Stimulated activated CD4-positive, alpha-beta T cell treated with anti-CD3 and anti-CD28 coated beads, TNF-alpha, amount 100 ng/mL, for 1 hour (primary cell): ENCODE measurements at regions not wholly inside any gene's neighbourhood (a gene's known extent, or its start where the extent isn't known, plus 50 kb on each side); places are given as distances from the start of the nearest gene placed in this dataset.
A peak's percentile ranks its signal among the peaks of the same experiment; 100 is the strongest.
"Not testable (repeated sequence)": the region's sequence is repeated elsewhere in the genome, so short reads cannot be mapped to it uniquely, and the experiment has no call there.

Source experiments
- DNase-seq, 3 donors: peaks; one replicate each; pipeline ENCODE4 v3.0.0-alpha.2; 2020; ENCODE audit warnings: low read depth in 3 of 3, low spot score in 1 of 3

DNA sequence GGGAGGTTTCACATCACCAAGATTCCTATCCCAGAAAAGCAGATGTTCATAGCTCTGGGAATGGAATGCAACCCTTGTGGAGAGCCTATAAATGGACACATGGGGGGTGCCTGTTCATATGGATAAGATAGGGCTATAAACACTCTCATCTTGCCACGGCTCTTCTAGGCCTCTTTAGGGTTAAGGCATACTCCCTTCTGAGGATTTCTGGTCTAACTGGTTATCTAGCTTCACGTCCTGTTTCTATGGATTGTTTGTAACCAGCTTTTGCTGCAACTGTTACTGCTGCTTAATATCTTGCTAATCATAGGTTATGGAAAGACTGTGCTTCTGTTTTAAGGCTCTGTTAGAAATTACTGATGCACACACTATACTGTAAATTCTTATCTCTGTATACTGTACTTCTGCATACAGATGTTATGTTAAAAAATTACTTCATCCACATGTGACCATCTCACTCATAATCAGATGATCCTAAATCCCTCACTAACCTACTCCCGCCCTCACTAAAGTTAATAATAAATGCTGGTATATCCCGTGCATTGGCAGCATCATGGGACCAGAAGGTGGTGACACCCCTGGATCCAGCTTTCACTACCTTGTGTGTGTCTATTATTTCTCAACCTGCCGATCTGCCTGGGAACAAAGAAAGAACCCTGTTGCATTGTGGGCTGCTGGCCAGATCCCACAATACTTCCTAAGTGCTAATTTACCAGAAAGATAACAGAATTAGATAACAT lies 68.7 kb downstream of the PRKAB2 start:
- not testable (repeated sequence) for DNase-seq

DNA sequence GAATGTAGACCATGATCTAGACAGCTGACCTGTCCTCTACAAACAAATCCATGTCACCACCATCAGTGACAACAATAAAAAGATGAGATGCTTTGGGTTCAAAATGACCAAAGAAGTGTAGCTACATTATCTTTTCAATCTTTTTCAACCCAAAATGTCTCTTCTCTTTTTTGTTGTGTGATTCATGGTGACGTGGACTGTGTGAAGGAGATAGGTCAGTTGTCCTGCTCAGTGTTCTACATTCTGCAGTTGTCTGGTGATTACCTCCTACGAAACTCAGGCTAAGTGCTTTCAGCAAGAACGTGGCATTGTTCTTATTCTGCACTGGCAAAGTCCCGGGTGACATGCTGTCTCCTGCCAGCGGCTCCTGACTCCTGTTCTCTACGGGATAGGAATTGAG lies 73.1 kb downstream of the PRKAB2 start:
- DNase-seq: no peak

DNA sequence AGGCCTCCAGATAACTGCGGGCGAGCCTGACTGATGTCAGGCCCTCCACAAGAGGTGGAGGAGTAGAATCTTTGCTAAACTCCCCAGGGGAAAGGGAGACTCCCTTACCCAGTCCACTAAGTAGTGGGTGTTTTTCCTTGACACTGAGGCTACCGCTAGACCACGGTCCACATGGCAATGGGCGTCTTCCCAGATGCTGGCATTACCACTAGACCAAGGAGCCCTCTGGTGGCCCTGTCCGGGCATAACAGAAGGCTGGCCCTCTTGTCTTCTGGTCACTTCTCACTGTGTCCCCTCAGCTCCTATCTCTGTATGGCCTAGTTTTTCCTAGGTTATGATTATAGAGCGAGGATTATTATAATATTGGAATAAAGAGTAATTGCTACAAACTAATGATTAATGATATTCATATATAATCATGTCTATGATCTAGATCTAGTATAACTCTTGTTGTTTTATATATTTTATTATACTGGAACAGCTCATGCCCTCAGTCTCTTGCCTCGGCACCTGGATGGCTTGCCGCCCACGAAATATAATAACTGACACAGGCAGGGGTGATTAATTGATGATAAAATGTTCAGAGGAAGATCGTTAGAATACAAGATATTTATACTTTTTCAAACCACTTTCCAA lies 73.8 kb downstream of the PRKAB2 start:
- DNase-seq: not testable (repeated sequence)

DNA sequence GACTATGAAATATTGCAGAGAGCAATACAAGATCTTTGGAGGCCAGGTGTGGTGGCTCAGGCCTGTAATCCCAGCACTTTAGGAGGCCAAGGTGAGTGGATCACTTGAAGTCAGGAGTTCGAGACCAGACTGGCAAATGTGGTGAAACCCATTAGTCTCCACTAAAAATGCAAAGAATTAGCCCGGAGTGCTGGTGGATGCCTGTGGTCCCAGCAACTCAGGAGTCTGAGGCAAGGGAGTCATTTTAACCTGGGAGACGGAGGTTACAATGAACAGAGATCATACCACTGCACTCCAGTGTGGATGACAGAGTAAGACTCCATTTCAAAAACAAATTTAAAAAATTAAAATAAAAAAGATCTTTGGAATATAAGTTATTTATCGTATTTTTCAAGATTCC lies 76.6 kb downstream of the PRKAB2 start:
- DNase-seq: no peak

DNA sequence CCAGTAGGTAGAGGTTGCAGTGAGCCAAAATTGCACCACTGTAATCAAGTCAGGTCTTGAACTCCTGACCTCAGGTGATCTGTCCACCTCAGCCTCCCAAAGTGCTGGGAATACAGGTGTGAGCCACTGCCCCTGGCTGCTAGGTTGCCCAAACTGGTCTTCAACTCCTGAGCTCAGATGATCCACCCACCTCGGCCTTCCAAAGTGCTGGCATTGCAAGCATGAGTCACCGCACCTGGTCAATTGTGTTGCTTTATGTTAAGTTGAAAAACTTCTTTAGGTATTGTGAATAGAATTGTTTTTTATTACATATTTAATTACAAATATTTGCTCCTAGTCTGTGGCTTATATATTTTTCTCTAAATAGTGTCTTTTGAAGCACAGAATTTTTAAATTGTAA lies 80.5 kb downstream of the PRKAB2 start:
- DNase-seq: no peak

DNA sequence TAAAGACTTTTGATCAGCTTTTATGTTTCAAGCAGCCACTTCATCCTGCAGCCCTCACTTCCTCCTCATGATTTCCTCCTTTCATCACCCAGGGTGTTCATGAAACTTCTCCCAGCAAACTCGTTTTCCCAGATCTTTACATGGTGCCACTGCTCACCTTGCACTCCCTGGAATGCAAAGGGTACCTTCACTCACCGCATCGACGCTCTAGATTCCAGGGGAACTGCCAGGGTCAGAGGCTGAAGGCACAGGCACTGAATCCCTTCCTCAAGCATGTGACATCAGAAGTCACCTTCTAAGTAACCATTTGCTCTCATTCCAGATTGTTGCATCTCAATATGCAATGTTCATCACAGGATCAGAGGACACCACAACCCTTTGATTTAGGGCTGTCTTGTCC lies 82.8 kb downstream of the PRKAB2 start:
- no peak for DNase-seq

DNA sequence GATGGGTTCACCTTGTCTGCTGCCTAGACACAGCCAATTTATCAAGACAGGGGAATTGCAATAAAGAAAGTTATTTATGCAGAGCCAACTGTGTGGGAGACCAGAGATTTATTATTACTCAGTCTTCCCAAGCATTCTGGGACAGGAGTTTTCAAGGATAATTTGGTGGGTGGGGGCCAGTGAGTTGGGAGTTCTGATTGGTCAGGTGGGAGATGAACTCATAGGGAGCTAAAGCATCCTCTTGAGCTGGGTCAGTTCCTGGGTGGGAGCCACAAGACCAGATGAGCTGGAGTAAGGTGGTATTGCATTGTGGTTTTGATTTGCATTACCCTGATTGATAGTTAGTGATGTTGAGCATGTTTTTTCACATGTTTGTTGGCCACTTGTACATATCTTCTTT lies 86.1 kb downstream of the PRKAB2 start:
- no peak for DNase-seq

DNA sequence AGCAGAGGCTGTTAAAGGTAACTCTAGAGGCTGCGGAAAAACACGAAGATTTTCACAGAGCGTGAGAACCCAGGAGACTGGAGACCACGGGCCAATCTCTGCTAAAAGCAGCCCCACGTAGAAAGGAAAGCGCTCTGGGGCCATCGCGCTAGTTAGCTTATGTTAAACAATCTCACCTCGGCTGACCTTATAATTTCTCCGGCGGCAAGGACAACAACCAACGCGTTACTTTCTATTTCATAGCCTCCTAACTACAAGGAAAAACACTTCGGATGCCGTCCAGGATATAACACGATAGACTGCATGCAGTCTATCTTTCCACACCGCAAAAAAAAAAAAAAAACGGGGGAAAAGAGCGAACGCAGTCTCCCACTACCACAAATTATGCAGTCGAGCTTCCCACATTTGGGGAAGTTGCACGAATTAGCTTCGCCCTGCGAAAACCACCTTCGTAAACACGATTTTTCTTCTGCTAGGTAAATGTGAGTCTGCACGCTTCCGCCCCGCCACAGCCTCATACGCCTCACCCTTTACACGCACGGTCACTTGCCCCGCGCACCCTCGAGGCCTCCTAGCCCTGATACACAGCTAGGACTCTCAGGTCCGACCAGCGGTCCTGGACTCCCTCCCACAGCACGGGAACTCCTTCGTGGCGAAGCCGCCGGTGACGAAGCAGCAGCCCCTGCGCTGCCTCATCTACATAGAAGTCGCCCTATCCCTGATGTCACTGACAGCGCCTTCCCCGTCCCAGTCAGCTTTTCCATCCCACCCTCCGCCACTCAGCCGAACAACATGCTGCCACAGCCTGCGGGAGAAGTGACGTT lies 87.8 kb downstream of the PRKAB2 start:
- DNase-seq: peak; percentile 24 to 64 (median 47)

DNA sequence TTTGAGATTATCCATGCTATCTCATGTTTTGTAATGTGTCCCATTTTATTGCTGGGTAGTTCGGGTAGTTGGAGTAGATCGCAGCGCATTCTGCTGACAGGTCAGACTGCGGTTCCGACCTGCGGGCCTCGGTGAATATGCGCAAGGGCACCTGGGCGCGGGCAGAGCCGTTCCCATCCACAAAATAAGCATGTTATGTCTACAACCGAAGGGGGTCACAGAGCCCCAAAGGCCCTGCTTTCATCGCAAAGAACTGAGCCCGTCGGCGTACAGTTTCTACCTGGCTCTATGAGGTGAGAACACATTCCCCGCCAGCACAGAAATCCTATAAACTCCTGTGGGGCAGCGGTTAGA lies 88.4 kb downstream of the PRKAB2 start:
- DNase-seq: no peak

DNA sequence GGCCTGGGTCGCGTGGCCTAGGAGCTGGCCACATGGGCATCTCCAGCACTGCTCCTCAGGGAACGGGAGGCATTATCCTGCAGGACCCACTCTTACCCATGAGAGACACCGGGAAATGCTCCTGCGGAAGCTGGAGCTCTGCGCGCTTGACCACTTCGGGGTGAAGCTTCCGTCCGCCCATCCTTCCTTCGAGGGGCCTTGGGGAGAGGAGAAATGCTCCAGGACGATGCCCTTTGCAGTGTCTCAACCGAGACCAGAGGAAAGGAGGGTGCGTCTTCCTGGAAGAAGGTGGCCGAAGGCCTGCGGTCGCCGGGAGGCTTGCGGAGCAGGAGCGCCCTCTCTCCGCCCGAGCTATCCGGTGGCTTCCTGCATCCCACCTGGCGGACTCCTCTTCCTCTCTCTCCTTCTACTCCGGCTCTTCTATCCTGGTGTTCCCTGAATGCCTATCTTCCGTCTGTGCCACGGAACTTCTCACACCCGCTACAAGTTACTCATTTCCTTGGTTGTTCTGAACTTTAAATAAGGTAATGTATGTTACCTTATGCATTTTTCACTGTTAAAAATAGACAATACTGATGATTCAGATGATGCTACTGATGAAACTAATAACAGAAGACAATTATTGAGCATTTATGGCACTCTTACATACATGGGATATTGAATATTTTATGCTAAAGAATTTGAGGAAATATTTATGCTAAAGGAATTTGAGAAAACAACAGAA lies 91.4 kb downstream of the PRKAB2 start:
- DNase-seq: no peak

DNA sequence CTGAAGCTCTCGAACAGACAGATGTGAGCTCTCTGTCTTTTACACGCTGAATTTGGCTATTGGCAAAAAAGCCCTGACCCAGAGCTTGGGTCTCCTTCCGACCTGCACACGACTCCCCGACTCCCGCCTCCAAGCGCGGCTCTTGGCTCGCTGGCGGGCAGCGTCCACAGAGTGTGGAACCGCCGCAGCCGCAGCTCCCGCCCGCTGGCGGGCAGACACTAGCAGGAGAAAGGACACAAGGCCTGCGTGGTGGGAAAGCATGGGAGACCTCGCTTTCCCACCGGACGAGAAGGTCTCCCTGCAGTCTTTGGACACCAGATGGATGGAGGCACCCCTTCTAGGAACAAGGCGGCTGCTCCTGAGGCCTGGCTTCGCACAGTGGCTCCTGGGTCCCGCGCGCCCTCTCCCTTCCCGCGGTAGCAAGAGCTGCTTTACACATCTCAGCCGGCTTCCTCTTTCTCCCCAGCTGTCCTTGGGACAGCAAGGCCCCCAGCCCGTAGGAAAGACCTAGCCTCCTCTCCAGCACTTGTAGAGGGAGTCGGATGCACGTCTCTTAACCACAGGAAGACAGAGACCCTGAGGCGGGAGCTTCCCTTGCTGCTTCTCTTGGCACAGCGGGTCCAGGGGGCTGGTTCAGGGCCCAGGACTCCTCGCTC lies 92.1 kb downstream of the PRKAB2 start:
- DNase-seq: no peak

DNA sequence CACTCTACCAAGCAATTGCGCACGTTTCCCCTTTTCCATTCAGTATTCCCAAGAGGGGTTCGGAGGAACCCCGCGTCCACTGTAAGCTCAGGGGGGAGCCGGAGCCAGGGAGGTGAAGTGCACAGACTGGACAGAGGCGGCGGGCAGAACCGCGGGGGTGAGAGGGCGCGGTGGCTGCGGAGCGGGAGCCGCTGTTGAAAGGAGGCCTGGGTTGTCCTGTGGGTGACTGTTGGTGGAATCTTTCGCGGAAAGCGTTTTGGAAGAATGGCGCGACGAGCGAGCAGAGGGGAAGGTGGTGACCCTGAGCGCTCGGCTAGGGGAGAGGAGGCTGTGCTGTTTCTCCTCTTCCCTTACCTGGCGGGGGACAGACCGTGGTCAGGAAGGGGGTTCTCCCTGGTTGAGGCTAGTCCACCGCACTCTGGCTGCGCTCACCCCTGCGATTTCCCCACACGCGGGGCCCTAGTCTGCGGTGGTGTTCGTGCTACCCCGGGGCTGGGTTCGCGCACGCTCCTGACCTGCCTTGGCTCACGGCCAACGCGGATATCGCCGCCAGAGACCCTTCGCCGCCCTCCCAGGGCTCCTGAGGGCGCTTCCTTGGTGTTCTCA lies 92.8 kb downstream of the PRKAB2 start:
- DNase-seq: no peak

DNA sequence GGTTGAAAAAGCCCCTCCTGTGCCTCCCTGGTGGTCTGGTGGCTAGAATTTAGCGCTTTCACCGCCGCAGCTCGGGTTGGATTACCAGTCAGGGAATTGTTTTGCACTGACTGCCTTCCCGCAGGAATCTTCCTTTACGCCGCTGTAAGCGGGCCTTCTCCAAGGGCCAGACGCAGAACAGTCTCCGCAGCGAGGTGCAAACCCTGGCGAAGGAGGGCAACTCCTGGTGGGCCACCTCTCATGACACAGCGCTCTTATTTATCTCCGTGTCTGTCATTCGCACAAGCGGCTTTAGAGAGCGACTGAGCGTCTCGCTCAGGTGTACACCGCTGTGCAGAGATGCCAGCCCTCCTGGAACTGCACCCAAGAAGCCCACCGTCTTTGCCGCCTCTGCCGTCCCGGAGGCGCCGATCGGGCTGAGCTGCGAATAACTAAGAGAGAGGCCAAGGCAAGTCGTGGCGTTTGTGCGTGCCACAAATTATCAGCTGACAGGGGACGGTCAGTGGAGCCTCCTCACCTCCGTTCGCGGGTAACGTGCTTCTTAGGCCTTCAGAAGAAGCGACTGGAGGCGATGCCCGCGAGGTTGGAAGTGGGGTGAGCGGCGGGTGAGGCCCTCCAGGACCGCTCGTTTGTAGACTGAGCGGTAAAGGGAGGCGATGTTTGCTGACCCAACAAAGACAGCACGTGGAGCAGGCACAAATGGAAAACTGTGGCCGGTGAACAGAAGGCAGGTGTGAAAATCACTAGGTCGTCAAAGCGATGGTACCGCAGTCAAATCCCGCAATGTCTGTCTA lies 93.5 kb downstream of the PRKAB2 start:
- no peak for DNase-seq

DNA sequence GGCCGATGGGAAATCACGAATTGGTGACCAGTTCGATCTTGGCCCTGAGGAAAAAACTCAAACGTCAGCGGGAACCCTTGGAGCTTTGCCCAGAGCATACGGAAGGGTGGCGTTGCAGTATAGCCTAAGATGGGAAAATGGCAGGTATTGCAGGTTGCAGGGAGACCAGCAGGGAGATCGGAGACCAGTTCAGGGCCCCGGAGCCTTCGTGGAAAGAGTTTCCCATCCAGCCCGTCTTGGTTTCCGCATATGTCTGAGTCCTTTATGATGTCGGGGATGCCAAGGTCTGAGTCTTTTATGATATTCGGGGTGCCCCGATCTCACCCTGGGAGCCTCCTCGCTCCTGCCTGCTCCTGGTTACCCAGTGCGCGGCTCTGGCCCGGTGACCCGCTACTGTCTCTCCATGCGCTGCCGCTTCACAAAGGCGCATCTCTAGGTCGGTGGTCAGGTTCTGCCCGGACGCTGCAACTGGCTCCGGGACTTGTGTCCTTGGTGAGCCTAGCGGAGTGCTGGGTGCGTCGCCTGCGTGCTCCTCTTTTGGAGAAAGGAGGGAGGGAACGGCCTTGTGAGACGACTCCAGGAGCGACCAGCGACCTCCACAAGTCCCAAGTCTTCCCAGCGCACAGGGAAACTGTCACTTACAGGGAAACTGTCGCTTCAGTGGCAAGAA lies 94.2 kb downstream of the PRKAB2 start:
- no peak for DNase-seq

DNA sequence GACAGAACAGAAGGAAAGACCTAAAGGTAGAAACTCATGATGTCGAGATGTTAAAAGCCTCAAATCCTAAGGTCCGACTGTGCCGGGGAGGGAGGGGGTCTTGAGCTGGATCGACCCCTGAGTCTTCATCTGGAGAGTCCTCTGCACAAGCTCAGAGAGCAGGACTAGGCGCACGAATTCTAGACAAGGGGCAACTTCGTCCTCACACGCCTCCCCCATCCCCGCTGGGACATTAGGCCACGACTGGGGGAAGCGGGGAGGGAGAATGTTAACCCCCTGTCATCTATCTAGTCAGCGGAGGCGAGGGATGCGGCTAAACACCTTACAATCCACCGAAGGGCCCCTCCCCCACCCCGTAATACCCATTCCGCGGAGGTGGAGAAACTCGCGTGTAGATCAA lies 94.7 kb downstream of the PRKAB2 start:
- DNase-seq: no peak

DNA sequence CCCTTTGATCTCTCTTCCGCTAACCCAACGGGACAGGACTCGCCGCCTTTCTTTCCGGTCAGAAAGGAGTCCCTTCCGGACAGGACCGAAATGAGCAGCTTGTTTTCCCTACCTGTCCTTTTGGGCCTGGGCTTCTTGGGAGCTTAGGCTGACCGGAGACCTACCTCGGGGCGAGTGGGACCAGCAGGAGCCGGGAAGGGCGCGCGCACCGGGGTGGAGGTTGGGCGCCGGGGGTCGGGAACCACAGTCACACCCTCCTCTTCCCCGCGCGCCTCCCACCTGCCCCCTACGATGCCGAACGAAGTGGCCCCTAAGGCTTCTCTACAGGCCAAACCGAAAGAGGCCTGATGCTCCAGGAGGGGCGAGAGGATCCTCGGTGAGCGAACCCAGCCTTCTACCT lies 95.2 kb downstream of the PRKAB2 start:
- no peak for DNase-seq

DNA sequence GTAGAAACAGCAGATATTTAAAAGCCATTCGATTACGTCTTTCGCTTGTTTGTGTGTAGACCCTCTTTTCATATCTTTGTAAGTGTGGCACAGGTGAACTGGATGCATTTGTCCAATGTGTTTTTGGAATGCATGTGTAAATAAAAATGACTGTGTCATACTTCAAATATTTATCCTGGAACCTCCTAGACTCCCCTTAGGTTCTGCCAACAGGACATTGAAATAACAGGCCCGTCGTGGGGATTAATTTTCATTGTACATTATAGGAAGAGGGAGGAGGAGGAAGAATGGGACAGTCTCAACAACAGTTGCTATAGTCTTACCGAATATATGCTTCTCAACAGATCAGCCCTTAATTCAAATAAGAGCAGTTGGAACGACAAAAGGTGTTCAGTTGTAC lies 95.8 kb downstream of the PRKAB2 start:
- no peak for DNase-seq

DNA sequence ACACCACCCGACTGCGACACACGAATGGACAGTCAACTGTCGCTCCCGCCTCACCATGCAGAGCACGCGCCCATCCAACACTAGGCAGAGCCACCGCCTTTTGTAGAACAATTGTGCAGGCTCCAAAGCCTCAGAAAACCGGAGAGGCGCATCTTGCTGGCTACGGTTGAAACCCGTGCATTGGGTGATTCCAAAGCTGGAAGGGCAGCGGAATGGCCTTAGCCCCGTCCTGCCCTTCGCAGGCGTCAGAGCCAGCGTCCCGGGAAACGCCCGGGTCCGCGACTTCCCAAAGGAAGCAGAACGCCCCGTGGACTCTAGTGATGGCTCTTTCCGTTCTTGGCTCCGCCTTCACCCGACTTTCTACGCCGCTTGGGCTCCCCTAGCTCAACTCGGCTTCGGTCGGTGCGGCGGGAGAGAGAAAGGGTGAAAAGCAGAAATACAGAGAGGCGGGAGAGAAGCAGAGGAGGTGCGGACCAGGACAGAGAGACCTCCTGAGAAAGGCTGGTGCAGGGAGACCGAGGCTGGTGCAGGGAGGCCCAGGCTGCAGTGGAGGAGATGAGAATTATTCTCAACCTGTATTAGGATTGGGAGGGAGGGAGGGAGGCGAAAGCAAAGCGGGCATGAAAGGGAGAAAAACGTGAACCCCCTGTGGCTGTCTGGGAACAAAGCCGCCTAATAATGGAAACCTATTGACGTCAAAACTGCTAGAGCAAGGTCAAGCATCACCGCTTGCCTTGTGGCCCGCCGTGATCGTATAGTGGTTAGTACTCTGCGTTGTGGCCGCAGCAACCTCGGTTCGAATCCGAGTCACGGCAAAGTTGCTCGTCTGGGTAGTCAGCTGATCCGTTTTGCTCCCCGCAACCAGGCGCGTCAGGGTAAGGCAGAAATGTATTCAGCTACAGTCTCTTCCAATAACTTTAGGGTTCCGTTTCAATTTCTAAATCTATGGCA lies 99.5 kb downstream of the PRKAB2 start:
- DNase-seq: no peak
